Heart left ventricle (tissue), 13 donors: ENCODE measurements at regions not wholly inside any gene's neighbourhood (a gene's known extent, or its start where the extent isn't known, plus 50 kb on each side); places are given as distances from the start of the nearest gene placed in this dataset.

Source experiments
- CTCF ChIP-seq, 12 donors: fragments of 200-600 bp; sonication (generic) in 4 of 12; IDR thresholded peaks; one replicate each; pipeline versions ENCODE4 v1.5.0 to v1.8.0; 2018 to 2022; ENCODE audit warnings: antibody characterized with exemption in 12 of 12, mild to moderate bottlenecking in 5 of 12
- POLR2A ChIP-seq, 2 donors: fragments of 450-650 bp; IDR thresholded peaks; one replicate each; pipeline ENCODE4 v1.6.1; 2017; ENCODE audit warnings: antibody characterized with exemption in 2 of 2, mild to moderate bottlenecking in 2 of 2, moderate library complexity in 2 of 2
- donor health status: ischemic (EF 13 %, LVEDD 7.1; RV severe dilation, severe dysfunction).
- donor health status: DM: no; HTN: yes; CAD: no.
- donor health status: DM: no; HTN: no; CAD: no.
- donor health status: ischemic (EF 25% LVEDD 6.9; RV normal size, moderate dysfunction).
- donor health status: ischemic (EF 25% LVEDD 5.7; RV mildly dilated, moderate dysfunction).
- donor health status: ischemic (EF 35%, LVEDD 5.7; RV mildly dilated, moderate dysfunction).
- donor health status: nonischemic (EF 11% LVEDD 7.7; RV severe dilation, severe dysfunction).
- donor health status: DM: yes; HTN: yes; CAD: no.
- donor health status: PGD.
- donor health status: ischemic (EF 29% LVEDD 5.4; RV normal size, mild dysfunction).
- donor health status: nonischemic (EF 23%, LVEDD 6.1; RV moderate dilation, normal function).

GRCh38 chr12:47293406-47293805, 213.6 kb upstream of the AMIGO2 start:
- no peak for TF ChIP-seq CTCF (IDR thresholded peaks at IDR 0.05)
- no peak for TF ChIP-seq POLR2A (IDR thresholded peaks at IDR 0.05)
